GM12878 (cell line): ENCODE measurements at regions not wholly inside any gene's neighbourhood (a gene's known extent, or its start where the extent isn't known, plus 50 kb on each side); places are given as distances from the start of the nearest gene placed in this dataset.

Experiments used
- CBX5 ChIP-seq: sonication (generic); IDR thresholded peaks from 2 replicates; pipeline ENCODE4 v1.6.1; 2016; ENCODE audit warnings: low read depth, moderate library complexity, mild to moderate bottlenecking, inconsistent platforms
- CTCF ChIP-seq, 3 experiments: IDR thresholded peaks in 2 of 3; conservative IDR thresholded peaks in 1 of 3; 2 replicates each; pipeline ENCODE4 v1.5.1; 2011; ENCODE audit warnings: low read depth in 3 of 3, low read length in 3 of 3, mild to moderate bottlenecking in 3 of 3, control low read depth in 2 of 3, moderate library complexity in 2 of 3, inconsistent platforms in 1 of 3, mixed read lengths in 1 of 3; ENCODE audit not compliant: control insufficient read depth in 2 of 3, insufficient read depth in 1 of 3; ENCODE audit errors: extremely low read depth in 1 of 3
- EED ChIP-seq: sonication (generic); IDR thresholded peaks from 2 replicates; pipeline ENCODE4 v1.6.1; 2016; ENCODE audit warnings: antibody characterized with exemption, low read depth
- FOS ChIP-seq: IDR thresholded peaks from 3 replicates; pipeline ENCODE4 v1.6.1; 2011; ENCODE audit warnings: borderline replicate concordance; ENCODE audit not compliant: insufficient read length; ENCODE audit errors: extremely low read depth
- NRF1 ChIP-seq: conservative IDR thresholded peaks from 2 replicates; pipeline ENCODE4 v1.6.1; 2011; ENCODE audit warnings: mild to moderate bottlenecking, low read depth, low read length, improper control_type of control experiment
- POLR2A ChIP-seq: IDR thresholded peaks from 2 replicates; pipeline ENCODE4 v1.6.1; 2011; ENCODE audit warnings: low read depth, mild to moderate bottlenecking, low read length
- POLR2AphosphoS5 ChIP-seq: IDR thresholded peaks from 2 replicates; pipeline ENCODE4 v1.6.1; 2011; ENCODE audit warnings: mild to moderate bottlenecking, low read length, inconsistent platforms
- RAD51 ChIP-seq: fragments of 450-650 bp; IDR thresholded peaks from 2 replicates; pipeline ENCODE4 v1.6.1; 2016; ENCODE audit warnings: moderate library complexity, mild to moderate bottlenecking, inconsistent platforms
- SMAD5 ChIP-seq: IDR thresholded peaks from 2 replicates; pipeline ENCODE4 v1.6.1; 2016; ENCODE audit warnings: antibody characterized with exemption, low read depth

- TF ChIP-seq EED (no peak), FOS (no peak), POLR2AphosphoS5 (no peak), CTCF (IDR thresholded peaks at IDR 0.05 in 2 of 3, conservative IDR thresholded peaks at IDR 0.05 in 1 of 3; ENCODE audit: control insufficient read depth in 2 of 3, extremely low read depth in 1 of 3, insufficient read depth in 1 of 3, low read depth in 3 of 3, low read length in 3 of 3) (no peak), SMAD5 (no peak), NRF1 (no peak), POLR2A (no peak), CBX5 (no peak), RAD51 (no peak)
Measured at GRCh38 chr4:30538794-30539193, 181.4 kb upstream of the PCDH7 start.
